GM21515 (cell line): ENCODE measurements at regions not wholly inside any gene's neighbourhood (a gene's known extent, or its start where the extent isn't known, plus 50 kb on each side); places are given as distances from the start of the nearest gene placed in this dataset.

Experiments
- ATAC-seq: cut with Tn5 transposase; IDR thresholded peaks from one replicate; pipeline ENCODE4 v1.9.1; 2021; ENCODE audit not compliant: unreplicated experiment

DNA sequence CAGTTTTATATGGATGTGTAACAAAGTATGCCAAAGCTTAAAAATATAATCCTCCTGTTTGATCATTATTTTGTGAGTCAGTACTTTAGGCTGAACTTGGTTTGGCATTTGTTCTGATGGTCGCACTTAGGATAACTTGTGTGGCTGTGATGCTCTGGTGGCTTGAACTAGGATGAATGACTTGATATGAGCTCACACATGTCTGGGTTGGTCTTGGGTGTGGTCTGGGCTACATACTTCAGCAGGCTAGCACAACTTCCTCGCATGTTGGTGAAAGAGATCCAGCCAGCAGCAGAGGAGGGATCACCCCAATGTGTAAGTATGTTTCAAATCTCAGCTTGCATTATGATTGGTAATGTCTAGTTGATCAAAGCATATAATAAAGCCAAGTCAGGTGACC, 969.1 kb upstream of the PCDH9 start:
- no peak for ATAC-seq

DNA sequence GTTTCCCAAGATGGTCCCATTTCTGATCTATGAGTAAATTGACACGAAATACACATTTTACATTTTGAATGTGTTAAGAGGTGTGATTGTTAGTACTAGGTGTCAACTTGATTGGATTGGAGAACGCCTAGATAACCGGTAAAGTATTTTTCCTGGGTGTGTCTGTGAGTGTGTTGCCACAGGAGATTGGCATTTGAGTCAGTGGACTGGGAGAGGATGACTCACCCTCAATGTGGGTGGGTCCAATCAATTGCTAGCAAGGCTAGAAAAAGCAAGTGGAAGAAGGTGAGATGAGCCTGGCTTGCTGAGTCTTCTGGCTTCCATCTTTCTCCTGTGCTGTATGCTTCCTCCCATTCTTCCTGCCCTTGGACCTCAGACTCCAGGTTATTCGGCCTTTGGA, 960.7 kb upstream of the PCDH9 start:
- ATAC-seq: no peak

DNA sequence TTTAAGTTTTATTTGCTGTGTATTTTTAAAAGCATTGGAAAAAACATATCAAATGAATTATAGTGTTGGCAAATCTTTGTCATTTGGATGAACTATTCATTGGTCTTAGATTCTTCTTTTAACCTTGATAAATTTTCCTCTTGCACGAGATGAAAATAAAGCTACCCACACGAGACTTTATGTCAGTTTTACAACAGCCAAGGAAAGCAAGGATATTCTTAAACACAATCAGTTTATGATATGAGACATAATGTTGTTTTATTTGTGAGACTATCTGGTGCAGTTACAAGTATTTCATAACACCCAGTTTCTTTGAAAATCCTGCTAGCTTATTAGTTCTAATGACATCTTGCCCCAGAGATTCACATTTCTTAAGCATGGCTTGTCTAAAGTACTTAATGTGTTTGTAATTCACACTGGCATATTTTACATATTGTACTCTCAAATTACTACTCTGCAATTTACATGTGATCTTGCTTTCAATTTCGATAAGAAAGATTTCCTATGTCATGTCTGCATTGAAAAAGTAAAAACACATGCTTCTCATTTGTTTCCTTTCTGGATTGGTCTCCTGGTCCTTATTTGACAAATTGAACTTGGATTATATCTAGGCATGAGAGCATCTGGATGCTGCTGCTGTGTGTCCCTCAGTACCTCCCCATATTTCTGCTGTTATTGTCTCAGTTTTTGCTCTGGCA, 955.5 kb upstream of the PCDH9 start:
- no peak for ATAC-seq

DNA sequence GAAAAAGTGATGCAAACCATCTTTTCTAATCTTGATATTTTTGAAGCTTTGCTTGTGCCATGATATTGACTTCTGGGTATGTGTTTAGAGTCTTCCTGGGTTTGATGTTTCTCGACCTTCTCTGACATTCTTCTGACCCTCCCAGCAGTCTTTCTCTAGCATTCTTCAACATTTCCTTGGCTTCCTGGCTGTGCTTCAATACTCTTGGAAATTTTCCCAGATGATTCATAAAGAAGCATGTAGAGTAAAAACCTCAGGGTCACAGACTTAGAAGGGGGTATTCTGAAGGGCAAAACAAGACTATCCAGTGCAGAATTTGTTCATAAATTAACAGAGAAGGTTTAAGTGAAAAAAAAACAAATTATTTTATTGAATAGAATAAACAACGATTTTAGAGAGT, 946.3 kb upstream of the PCDH9 start:
- ATAC-seq: no peak

DNA sequence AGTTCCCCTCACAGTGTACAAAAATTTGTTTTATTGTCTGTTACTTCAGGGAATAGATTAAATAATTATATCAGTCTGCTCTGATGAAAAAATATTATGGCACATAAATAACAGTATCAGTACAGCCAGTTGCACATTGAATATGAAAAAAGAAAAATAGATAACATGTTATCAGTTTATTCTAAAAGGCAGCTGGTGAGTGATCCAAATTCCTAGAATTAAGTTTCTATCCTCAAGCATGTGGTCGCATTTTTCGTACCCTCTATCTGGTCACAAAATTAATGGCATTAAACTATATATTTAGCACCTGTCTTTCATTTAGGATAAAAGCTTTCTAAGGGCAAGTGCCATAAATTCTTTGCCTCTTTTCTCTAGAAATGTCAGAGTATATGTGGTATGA, 944.8 kb upstream of the PCDH9 start:
- ATAC-seq: no peak

DNA sequence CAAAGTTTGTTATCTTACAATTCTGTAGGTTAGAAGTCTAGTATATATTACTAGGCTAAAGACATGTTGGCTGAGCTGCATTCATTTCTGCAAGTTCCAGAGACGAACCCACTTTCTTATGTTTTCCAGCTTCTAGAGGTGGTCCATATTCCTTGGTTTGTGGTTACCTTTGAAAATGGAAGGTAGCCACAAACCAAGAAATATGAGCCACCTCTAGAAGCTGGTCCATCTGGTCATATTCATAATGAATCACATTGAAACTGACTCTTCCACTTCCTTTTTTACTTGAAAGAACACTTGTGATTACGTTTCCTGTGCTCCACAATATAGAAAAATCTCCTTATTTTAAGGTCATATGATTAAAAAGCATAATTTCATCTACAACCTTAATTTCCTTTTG, 943.0 kb upstream of the PCDH9 start:
- no peak for ATAC-seq

DNA sequence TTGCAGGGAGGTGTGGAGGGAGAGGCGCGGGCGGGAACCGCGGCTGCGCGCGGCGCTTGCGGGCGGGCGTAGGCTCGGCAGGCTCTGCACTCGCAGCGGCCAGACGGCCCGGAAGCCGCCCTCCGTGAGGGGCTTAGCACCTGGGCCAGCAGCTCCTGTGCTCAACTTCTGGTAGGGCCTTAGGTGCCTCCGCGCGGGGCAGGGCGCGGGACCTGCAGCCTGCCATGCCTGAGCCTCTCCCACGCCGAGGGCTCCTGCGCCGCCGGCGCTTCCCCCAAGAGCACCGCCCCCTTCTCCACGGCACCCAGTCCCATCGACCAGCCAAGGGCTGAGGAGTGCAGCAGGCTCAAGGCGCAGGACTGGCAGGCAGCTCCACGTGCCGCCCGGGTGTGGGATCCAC, 940.8 kb upstream of the PCDH9 start:
- no peak for ATAC-seq

GRCh38 chr13:68168448-68168847, 938.3 kb upstream of the PCDH9 start:
- no peak for ATAC-seq

DNA sequence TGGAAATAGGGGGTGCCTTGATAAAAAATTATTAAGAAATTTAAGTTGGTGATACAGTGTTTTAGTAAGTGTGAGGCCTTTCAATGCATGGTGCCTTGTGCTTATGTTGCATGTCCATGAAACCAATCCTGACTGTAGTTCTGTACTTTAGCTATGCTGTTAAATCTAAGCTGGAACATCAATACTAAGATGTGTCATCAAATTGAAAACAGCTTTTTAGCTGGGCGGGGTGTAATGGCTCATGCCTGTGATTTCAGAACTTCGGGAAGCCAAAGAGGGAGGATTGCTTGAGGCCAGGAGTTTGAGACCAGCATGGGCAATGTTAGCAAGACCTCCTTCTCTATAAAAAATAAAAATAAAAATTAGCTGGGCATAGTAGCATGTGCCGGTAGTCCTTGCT, 930.3 kb upstream of the PCDH9 start:
- no peak for ATAC-seq

GRCh38 chr13:68152414-68152813, 922.3 kb upstream of the PCDH9 start:
- ATAC-seq: no peak

DNA sequence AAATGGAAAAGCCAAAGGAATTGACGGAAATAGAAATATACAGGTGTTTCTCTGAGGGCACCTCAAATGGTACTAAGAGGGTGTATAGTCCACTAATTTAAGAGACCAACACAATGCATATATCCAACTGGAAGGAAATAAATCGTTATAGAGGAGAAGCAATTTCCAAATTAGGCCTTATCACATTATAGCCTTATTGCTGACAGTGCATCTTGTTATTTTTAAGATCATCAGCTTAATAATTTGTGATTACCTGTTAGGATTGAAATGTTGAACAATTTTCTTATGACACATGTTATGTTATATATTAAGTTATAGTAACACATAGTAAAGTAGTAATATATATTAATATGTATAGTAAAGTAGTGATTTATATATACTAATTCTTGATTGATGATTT, 915.7 kb upstream of the PCDH9 start:
- ATAC-seq: no peak

DNA sequence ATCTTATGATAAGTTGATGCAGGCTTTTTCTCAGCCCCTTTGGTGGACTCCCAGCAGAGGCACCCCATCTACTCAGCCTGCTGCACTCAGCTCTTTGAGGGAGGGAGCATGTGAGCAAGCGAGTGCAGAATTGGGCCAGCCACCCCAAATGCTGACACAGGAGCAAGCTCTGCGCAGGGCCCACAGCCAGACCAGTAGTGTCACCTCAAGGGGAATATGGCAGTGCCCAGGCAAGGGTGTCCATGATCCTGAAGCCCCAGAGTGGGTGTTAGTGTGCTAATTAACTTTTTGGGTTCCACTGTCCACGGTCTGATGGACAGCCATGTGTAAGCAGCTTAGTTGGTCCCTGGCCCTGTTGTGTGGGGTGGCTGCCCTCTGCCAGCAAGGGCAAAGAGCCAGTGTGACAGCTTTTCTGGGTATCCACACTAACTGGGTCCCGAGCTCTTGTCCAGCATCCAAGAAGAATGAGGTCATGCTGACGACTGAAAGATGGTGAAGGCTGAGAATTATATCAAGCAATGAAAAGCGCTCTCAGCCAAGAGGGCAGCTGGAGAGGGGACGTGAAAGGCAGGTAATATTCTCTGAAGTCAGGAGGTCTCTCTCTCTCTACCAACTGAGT, 898.3 kb upstream of the PCDH9 start:
- ATAC-seq: no peak

DNA sequence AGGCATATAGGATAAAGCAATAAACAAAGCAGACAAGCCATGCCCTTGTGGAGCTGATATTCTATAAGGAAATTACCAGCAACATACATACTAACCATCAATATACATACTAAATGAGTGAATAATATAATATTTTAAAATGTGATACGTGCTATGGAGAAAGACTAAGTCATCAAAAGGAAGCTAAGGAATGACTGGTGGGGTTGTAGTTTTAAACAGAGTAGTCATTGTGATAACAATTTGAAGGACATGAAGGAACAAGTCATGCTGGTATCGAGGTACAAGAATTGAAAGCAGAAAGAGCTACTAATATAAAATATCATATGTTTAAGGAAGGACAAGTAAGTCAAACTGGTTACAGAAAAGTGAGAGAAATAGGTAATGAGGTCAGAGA, 894.9 kb upstream of the PCDH9 start:
- no peak for ATAC-seq

GRCh38 chr13:68124437-68125086, 894.4 kb upstream of the PCDH9 start:
- no peak for ATAC-seq

DNA sequence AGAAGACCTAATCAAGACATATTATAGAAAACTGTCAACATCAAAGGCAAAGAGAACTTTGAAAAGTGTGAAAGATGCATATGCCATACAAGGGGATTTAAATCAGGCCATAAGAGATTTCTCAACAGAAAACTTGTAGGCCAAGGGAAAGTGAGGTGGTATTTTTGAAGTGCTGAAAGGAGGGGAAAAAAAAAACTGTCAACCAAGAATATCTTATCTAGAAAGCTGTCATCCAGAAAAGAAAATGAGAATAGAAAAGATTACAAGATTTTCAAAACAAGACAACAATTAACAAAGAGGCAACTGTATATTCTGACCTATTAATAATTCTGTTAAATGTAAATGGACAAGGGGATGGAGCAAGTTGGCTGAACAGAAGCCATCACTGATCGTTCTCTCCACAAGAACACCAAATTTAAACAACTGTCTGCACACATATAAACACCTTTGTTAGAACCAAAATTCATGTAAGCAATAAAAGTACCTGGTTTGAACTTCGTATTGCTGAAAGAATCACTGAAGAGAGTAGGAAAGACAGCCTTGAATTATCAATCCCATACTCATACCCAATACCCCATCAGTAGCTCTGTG, 880.1 kb upstream of the PCDH9 start:
- ATAC-seq: no peak

- ATAC-seq: no peak
Measured at GRCh38 chr13:68107667-68108066, 877.5 kb upstream of the PCDH9 start.

GRCh38 chr13:68099631-68100030, 869.5 kb upstream of the PCDH9 start:
- ATAC-seq: no peak

GRCh38 chr13:68081061-68081460, 850.9 kb upstream of the PCDH9 start:
- no peak for ATAC-seq

- no peak for ATAC-seq
Measured at GRCh38 chr13:68078874-68079273, 848.7 kb upstream of the PCDH9 start.

GRCh38 chr13:68078469-68078868, 848.3 kb upstream of the PCDH9 start:
- no peak for ATAC-seq

DNA sequence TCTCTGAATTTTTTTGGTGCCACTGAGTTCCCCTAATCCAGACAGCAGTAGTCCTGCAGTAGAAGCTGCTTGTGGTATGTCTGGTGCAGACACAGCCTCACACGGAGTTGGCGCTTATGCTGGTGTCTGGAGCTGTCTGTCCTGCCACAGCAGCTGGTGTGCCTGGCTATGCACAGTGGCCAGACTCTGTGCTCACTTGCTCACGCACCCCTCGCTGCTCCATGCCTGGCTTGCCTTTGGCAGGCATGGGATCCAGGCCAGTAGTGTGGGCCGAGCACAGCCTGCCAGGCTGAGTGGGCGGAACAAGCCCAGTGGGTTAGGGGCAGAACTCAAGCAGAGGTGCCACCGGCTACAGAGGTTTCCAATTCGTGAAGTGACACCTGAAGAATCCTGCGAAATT, 845.9 kb upstream of the PCDH9 start:
- no peak for ATAC-seq

GRCh38 chr13:68066879-68067513, 836.9 kb upstream of the PCDH9 start:
- ATAC-seq: no peak
